HG03571 (cell line): ENCODE measurements at regions not wholly inside any gene's neighbourhood (a gene's known extent, or its start where the extent isn't known, plus 50 kb on each side); places are given as distances from the start of the nearest gene placed in this dataset.

Experiments
- ATAC-seq: cut with Tn5 transposase; IDR thresholded peaks from one replicate; pipeline ENCODE4 v1.9.1; 2021; ENCODE audit not compliant: unreplicated experiment

GRCh38 chr6:125537090-125537489 is 212.3 kb upstream of the HEY2 start:
- ATAC-seq = no peak

GRCh38 chr6:125539892-125540291 is 209.5 kb upstream of the HEY2 start:
- ATAC-seq = no peak

GRCh38 chr6:125544819-125545218 is 204.6 kb upstream of the HEY2 start:
- no peak for ATAC-seq

- no peak for ATAC-seq
Observed at GRCh38 chr6:125546841-125547251, 202.6 kb upstream of the HEY2 start.

- ATAC-seq = no peak
Observed at GRCh38 chr6:125547381-125547780, 202.1 kb upstream of the HEY2 start.

- no peak for ATAC-seq
Observed at GRCh38 chr6:125549202-125549884, 200.1 kb upstream of the HEY2 start.

- ATAC-seq = no peak
Observed at GRCh38 chr6:125550892-125551291, 198.5 kb upstream of the HEY2 start.

GRCh38 chr6:125552819-125553218 is 196.6 kb upstream of the HEY2 start:
- ATAC-seq = no peak

- no peak for ATAC-seq
Observed at GRCh38 chr6:125554456-125554855, 195.0 kb upstream of the HEY2 start.

GRCh38 chr6:125558241-125558843 is 191.1 kb upstream of the HEY2 start:
- no peak for ATAC-seq

GRCh38 chr6:125558907-125559306 is 190.5 kb upstream of the HEY2 start:
- no peak for ATAC-seq

- no peak for ATAC-seq
Observed at GRCh38 chr6:125562156-125562555, 187.3 kb upstream of the HEY2 start.

- no peak for ATAC-seq
Observed at GRCh38 chr6:125564941-125565340, 184.5 kb upstream of the HEY2 start.

GRCh38 chr6:125567407-125567806 is 182.0 kb upstream of the HEY2 start:
- ATAC-seq = no peak

GRCh38 chr6:125568609-125569008 is 180.8 kb upstream of the HEY2 start:
- ATAC-seq = no peak

GRCh38 chr6:125570526-125570925 is 178.9 kb upstream of the HEY2 start:
- no peak for ATAC-seq

GRCh38 chr6:125571207-125571755 is 178.2 kb upstream of the HEY2 start:
- ATAC-seq = no peak

- no peak for ATAC-seq
Observed at GRCh38 chr6:125574604-125575003, 174.8 kb upstream of the HEY2 start.

- no peak for ATAC-seq
Observed at GRCh38 chr6:125577124-125577662, 172.2 kb upstream of the HEY2 start.

GRCh38 chr6:125584468-125584939 is 164.9 kb upstream of the HEY2 start:
- no peak for ATAC-seq

- no peak for ATAC-seq
Observed at GRCh38 chr6:125585470-125585869, 164.0 kb upstream of the HEY2 start.

GRCh38 chr6:125586074-125586473 is 163.4 kb upstream of the HEY2 start:
- no peak for ATAC-seq
